Adrenal gland (tissue), 5 donors: ENCODE measurements at regions not wholly inside any gene's neighbourhood (a gene's known extent, or its start where the extent isn't known, plus 50 kb on each side); places are given as distances from the start of the nearest gene placed in this dataset.
A peak's percentile ranks its signal among the peaks of the same experiment; 100 is the strongest.
"Not testable (repeated sequence)": the region's sequence is repeated elsewhere in the genome, so short reads cannot be mapped to it uniquely, and the experiment has no call there.

Source experiments
- POLR2A ChIP-seq, 2 donors: fragments of 450-650 bp; IDR thresholded peaks; one replicate each; pipeline ENCODE4 v1.6.1; 2017; ENCODE audit warnings: antibody characterized with exemption in 2 of 2, mild to moderate bottlenecking in 2 of 2, moderate library complexity in 1 of 2
- TF ChIP-seq, protein P1 (sequence below), 6 experiments: fragments of 450-650 bp in 4 of 6; fragments of 200-600 bp in 2 of 6; sonication (generic) in 1 of 6; IDR thresholded peaks; 1 replicate in 5 of 6; 2 replicates in 1 of 6; pipeline versions ENCODE4 v1.5.1 to v1.8.0; 2016 to 2021; ENCODE audit warnings: antibody characterized with exemption in 6 of 6, mild to moderate bottlenecking in 2 of 6, moderate library complexity in 1 of 6
- donor health status: DM: no; HTN: no; CAD: no.

DNA sequence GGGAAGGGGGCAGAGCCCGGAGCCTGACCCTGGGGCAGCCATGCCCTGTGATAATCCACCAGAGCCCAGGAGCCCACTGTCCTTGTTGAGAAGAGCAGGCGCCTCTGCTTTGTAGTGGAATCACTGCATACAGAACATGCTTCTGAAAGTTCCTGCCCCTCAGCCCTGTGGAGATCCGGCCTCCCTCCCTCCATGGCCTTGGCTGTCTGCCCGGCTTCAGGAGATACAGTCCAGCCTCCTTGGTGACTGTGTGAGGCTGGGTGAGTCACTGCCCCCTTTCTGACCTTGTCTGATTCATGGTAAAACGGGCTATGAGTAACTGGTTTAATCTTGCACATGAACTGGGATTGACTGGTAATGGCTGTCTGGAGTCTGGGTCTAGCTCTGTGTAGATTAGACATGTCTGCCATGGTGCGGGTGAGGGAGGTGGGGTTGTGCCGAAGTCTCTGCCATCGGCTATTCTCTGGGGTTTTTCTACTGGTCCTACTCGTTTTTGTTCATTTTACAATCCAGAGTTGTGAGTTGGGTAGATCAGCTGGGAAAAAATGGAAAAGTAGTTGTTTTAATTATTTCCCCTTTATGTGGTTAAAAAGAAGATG is 141.2 kb downstream of the NPIPB11 start:
- TF ChIP-seq, protein P1, sequence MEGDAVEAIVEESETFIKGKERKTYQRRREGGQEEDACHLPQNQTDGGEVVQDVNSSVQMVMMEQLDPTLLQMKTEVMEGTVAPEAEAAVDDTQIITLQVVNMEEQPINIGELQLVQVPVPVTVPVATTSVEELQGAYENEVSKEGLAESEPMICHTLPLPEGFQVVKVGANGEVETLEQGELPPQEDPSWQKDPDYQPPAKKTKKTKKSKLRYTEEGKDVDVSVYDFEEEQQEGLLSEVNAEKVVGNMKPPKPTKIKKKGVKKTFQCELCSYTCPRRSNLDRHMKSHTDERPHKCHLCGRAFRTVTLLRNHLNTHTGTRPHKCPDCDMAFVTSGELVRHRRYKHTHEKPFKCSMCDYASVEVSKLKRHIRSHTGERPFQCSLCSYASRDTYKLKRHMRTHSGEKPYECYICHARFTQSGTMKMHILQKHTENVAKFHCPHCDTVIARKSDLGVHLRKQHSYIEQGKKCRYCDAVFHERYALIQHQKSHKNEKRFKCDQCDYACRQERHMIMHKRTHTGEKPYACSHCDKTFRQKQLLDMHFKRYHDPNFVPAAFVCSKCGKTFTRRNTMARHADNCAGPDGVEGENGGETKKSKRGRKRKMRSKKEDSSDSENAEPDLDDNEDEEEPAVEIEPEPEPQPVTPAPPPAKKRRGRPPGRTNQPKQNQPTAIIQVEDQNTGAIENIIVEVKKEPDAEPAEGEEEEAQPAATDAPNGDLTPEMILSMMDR (IDR thresholded peaks at IDR 0.05): not testable (repeated sequence)
- TF ChIP-seq POLR2A (IDR thresholded peaks at IDR 0.05): peak in 1 of 2 donors; percentile 65
